Activated CD4-positive, alpha-beta T cell treated with anti-CD3 and anti-CD28 coated beads, Interleukin-10, Interleukin-2, amounts not matched to agents 100 ng/mL and 50 ng/mL, durations not matched to agents 16 hours and 8 hours (primary cell): ENCODE measurements at regions not wholly inside any gene's neighbourhood (a gene's known extent, or its start where the extent isn't known, plus 50 kb on each side); places are given as distances from the start of the nearest gene placed in this dataset.
"Not testable (repeated sequence)": the region's sequence is repeated elsewhere in the genome, so short reads cannot be mapped to it uniquely, and the experiment has no call there.

ENCODE experiments used
- DNase-seq: peaks from one replicate; pipeline ENCODE4 v3.0.0-alpha.2; 2020

DNA sequence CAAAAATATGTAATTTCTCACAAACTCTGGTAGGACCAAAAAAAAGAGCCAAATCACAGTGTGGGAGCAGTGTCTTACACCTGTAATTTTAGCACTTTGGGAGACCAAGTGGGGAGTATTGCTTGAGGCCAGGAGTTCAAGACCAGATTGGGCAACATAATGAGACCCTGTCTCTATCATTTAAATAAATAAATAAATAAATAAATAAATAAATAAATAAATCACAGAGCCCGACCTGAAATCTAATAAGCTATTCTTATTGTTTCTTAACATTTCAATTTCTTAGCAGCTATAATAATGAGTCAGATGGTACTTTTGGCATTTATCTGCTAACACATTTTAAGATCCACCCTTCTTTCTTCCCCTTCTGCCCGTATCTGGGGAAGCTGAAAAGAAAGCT, 1229.6 kb downstream of the SUCLG1 start:
- no peak for DNase-seq

DNA sequence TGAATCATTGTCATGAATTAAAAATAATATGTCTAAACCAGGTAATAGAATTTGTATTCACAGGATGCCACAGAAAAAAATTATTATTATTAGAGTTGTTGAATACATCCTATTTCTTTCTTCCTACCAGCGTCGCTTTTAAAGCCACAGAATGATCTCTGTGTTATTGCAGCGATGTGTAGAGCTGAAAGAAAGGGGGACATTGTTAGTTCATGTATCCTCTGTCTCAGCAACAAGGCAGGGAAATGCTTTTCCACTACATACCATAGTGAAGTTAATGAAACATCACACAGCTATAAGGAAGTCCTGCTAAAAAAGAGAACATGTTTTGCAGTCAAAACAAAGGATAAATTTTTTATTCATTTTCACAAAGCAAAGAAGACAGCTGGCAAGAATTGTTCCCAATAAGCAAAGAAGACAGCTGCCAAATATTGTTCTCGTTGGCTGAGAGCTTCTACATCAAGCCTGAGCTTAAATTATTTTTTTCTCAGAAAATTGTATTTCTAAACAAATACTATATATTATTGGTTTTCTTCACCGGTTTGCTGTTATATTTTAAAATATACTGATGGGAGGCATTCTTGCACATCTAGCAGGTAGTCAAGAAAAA, 1234.4 kb downstream of the SUCLG1 start:
- no peak for DNase-seq

DNA sequence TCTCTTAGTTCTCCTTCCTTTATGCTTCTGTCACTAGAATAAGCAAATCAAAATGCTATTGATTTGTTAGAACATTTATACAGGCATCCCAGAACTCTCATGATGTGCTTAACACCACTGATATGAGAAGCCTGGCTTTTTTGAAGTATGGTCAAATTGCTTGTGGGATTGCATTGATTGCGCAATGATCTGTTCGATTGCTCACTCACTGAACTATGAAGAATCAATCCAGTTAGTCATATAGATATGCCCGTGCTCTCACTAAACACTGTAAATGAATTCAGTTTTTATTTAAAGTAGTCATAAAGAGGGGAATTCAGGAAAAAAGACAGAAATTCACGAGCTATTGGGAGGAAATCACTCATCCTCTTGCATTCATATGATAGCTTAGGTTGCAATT, 1237.8 kb downstream of the SUCLG1 start:
- no peak for DNase-seq

DNA sequence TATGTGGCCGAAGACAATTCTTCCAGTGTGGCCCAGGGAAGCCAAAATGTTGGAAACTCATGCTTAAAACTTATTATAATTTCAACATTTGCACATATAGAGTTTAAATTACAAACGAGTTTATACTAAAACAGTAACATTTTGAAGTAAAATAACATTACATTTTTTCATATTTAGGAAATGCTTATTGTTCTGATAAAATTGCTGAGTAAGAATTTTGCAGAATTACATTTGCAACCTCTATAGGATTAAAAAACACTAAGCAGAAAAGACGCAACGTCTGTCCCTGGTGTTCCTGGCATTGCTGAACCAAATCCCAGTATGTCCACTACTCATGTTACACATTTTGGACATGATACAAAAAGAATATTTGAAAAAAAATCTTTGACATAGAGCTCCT, 1241.2 kb downstream of the SUCLG1 start:
- no peak for DNase-seq

DNA sequence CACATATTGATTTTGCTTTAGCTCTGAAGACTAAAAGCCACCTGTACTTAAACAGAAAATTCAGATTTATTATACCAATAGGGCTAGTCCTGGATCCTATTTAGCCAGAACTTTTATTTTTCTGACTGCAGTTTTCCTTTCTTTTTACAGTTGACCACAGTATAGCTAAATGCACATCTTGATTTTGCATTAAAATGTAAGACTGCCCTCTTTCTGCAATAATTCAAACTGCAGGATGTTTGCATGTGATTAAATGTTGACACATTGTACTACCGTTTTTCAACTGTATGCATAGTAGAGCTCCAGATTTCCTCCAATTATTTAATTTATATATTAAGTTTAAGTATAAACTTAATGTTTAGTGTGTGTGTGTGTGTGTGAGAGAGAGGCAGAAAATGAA, 1262.9 kb downstream of the SUCLG1 start:
- DNase-seq, result peak; percentile 5

DNA sequence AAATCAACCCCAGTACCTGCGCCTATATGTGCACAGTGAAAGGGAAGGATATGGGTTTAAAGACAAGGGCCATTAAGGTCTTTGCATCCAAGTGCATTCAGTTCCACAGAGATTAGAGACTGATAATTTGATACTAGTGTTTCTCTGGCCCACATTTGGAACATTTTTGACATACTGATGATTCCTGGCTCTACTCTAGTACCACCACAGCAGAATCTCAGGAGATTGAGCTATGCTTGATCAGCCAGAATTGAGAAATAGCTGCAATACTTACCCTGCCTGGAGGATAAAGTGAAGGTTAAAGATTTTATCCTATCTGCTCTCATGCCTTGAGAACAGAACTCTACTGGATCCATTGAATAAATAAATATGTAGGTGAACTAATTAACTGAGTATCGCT, 1267.8 kb downstream of the SUCLG1 start:
- no peak for DNase-seq

DNA sequence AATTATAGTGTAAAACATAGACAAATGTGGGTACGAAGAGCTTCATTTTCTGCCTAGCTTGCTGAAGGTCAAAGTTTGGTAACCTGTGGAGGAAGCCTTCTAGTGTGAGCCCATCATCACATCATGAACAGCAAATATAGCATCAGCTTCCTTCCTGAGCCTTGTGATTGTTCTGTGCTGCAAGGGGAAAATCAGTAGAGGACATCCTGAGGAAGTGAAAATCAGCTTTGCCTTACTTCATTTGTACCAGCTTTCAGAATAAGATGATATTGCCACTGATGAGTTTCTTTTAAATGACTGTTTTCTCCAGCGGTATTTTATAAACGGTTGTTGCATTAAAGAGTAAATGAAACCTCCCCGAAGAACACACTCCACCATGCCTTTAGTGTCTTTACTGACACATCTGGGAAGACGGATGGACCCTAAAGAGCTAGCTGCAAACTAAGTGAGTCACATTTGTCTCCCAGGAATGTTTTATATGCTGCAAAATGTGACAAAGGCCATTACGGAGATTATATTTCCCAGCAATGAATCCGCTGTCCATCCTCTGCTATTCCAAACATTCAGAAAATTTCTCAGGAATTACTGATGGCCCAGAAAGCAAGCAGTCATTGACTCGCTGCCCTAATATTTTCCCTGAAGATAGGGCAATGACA, 1272.8 kb downstream of the SUCLG1 start:
- DNase-seq, result no peak

DNA sequence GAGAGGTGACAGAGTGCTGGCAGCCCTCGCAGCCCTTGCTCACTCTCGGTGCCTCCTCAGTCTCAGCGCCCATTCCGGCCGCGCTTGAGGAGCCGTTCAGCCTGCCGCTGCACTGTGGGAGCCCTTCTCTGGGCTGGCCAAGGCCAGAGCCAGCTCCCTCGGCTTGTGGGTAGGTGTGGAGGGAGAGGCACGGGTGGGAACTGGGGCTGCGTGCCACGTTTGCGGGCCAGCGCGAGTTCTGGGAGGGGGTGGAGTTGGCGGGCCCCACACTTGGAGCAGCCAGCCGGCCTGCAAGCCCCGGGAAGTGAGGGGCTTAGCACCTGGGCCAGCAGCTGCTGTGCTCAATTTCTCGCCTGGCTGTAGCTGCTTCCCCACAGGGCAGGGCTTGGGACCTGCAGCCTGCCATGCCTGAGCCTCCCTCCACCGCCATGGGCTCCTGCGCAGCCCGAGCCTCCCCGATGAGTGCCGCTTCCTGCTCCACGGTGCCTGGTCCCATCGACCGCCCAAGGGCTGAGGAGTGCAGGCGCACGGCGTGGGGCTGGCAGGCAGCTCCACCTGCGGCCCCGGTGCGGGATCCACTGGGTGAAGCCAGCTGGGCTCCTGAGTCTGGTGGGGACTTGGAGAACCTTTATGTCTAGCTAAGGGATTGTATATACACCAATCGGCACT, 1278.1 kb downstream of the SUCLG1 start:
- not testable (repeated sequence) for DNase-seq

DNA sequence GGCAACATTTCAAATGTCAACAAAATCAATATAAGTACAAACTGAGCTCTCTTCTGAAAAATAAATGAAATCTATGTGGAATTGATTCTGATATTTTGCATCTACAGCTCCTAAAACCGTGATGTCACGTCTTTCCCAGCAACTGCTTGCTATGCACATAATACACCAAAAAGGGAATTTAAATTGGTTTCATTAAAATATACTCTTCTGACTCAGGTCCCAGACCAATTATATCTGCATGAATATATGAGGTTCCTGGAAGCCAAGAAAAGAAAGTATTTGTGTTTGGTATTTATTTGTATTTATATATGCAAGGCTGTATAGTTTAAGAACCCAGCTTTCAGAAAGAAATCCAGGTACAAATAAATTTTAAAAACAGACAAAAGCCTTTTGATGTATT, 1282.5 kb downstream of the SUCLG1 start:
- no peak for DNase-seq

DNA sequence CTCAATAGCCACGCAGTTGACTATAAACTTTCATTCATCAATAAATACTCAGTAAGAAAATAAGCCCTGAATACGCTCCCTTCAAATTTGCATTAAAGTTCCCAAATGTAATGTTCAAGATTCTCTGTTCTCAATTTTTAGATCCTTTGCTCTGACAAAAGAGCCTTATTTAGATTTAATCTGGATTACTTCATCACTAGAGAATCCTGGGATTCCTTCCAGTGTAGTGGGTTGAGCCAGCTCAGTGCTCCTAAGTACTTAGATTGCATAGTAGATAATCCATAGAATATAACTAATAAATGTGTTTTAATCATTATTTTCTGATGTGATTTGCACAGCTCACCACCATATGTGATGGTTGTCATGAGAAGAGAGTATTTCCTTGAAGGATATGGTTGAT, 1286.2 kb downstream of the SUCLG1 start:
- no peak for DNase-seq

DNA sequence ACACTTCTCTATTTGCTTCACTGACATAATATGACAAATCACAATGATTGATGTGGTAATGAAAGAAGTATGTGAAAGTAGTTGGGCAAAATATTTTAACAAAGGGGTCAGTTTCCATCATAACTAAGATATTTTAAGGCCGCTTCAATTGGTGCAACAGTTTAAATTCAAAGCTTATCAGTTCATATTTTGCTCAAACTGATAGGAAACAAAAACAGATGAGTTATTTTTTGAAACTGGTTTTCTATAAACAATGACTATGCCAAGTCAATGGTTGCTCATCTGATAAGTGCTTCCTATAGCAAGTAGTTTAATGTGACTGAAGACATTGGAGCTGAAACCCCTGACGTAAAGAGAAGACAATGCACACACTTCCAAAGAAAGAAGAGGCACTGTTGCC, 1290.7 kb downstream of the SUCLG1 start:
- DNase-seq, result no peak

DNA sequence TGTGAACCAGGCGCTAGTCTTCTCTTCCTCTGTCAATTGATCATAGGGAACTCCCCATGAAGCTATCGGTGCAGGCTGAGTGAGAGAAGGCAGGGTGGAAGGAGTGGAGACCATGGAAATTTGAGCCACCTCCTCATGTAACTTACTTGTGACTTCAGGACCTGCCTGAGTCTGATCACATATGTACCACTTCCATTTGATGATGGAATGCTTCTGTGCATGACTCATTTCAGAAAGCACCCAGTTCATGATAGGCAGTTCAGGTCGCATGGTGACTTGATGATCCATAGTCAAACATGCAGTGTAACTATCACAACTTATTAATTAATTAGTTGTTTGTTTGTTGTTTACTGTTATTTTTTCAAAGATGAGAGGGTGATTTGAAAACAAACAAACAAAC, 1296.7 kb downstream of the SUCLG1 start:
- no peak for DNase-seq

DNA sequence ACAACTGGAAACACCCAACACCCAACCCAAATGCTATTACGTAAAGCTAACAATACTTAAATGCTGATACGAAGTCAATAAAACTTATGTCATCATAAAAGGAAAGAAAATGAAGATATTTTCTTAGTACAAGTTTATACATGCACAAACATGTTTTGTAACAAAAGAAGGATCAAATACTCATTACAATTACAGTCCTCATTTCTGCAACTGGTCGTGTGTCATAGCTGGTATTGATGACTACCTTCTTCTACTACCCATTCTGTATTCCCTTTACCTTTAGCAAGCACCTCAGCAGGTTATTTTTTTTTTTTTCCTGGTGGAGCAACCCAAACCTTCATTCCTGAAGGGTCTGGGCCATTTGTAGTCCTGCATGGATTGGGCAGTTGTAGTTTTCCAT, 1298.5 kb downstream of the SUCLG1 start:
- DNase-seq, result no peak

DNA sequence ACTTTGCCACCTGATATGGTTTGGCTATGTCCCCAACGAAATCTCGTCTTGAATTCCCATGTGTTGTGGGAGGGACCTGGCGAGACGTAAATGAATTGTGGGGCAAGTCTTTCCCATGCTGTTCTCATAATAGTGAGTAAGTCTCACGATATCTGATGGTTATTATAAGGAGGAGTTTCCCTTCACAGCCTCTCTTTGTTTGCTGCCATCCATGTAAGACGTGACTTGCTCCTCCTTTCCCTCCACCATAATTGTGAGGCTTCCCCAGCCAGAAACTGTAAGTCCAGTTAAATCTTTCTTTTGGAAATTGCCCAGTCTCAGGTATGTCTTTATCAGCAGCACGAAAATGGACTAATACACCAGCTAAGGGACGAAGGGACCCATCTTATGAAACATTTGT, 1303.3 kb downstream of the SUCLG1 start:
- no peak for DNase-seq

DNA sequence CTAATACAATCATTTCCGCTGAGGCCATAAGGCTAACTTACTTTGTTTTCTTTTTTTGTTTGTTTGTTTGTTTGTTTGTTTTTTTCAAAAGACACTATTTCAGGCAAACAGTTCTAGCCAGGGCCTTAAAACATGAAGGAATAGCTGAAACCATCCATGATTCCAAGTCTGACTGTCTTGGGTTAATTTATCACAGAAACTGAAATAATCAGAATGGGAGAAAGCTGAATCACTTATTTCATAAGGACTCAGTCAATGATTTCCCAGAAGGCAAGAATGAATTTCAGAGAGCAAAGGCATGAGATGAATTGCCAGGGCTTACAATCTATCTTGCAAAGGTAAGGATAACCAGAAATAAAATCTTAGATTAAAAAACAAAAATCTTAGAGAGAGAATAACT, 1315.1 kb downstream of the SUCLG1 start:
- no peak for DNase-seq

DNA sequence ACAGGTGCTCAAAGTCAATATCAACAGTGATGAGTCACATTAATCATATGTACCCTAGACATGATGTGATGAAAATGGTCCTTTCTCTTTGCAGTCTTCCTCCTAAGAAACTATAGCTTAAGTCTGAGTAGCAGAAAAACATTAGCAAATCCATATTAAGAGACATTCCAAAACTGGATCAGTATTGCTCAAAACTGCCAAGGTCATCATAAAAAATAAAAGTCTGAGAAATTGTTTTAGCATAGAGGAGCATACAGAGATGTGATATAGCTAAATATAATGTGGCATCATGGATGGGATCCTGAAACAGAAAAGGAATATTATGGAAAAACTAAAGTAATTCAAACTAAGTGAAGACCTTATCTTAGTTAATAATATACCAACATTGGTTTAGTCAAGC, 1316.1 kb downstream of the SUCLG1 start:
- DNase-seq, result no peak

DNA sequence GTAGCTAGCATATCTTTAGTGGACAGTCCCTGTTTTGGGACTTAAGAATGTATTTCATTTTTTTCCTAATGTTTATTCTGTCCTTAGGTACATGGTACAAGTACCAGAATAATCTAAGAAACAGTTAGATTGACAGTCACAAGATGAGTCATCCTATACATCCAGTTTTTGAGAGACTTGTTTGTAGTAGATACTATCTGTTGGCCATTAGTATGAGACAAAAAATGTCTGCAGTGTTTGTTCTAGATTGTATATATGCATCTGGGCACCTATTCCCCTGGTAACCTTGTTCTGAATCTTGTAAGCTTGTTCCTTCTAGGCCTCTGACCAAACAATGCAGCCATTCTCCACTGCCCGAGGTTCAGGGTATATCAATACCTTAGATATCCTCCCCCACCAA, 1343.5 kb downstream of the SUCLG1 start:
- DNase-seq, result no peak

DNA sequence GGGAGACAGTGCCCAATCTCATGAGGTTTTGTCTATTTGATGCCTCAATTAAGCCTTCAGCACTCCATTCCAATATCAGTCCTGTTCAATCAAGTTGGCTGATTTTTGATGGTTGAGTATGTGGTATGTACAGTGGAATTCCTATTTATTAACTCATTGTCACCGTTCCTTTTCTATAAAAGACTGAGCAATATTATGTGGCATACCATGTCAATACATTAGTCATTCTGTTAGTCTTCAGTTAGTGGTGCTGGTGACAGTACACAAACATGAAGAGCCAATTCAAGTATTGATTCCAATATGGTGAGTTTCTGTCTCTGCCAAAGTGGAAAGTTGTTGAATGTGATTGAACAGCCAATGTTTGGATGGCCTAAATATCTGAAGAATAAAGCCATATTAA, 1343.9 kb downstream of the SUCLG1 start:
- no peak for DNase-seq

DNA sequence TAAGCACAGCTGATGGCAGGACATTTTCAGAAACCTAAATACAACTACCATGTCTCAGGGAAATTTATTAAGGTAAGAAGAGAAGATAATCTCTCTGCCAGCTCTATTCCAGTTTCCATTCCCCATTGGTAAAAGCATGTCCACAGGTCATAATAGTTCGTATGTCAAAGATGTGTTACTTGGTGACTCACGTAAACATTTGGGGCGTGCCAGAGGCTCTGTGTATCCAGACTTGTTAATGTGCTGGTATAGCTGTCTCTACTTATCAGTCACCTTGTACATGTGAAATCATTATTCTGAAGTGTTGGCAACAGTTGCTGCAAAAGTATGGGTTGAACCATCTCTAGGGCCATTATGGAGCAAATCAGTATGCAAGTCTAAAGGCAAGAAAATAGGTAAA, 1345.1 kb downstream of the SUCLG1 start:
- no peak for DNase-seq

DNA sequence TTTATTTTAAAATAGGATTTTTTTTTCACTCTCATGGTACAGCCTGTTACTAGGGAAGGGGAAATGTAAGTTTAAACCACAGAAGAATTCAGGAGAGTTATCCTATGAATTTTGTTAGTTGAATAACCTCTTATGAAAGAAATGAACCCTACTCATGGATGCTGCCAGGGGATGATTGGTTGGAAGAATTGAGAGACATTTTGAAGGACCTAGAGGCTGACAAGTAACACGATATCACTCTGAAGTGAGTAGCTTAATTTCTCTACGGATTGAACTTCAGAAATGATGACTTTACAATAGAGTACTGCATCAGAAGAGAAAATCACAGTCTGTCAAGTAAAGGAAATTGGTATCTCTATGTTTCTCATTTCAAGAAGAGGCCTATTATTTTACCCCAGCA, 1346.2 kb downstream of the SUCLG1 start:
- no peak for DNase-seq

DNA sequence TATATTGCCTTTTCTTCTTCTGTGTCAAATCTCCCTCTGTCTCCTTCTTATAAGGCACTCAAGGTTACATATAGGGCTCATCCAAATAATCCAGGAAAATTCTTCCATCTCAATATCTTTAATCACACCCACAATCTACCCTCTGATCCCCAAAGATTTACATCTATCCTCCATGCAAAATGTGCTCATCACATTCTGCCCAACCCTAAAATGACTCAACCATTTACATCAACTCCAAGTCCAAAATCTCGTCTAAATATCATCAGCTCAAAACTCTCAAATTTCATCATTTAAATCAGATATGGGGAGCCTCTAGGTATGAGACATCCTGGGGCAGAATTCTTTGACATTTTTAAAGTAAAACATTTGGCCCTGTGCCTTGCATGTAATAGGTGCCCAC, 1349.8 kb downstream of the SUCLG1 start:
- DNase-seq, result no peak

DNA sequence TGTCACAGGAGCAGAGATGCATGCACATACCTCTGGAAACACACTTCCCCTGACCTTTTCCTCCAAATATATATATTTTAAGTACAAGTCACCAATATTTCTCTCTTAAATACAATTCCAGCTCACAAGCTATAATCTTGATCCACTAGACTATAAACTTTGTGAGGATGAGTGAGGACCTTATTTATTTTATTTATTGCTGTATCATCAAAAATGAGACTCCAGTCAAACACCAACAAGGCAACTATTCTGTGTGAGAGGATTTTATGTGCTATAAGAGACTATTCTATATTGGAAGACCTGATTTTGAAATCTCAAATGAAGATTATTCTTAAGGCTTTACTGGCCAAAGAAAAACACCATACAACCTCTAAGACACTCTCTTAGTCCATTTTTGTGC, 1352.2 kb downstream of the SUCLG1 start:
- no peak for DNase-seq

DNA sequence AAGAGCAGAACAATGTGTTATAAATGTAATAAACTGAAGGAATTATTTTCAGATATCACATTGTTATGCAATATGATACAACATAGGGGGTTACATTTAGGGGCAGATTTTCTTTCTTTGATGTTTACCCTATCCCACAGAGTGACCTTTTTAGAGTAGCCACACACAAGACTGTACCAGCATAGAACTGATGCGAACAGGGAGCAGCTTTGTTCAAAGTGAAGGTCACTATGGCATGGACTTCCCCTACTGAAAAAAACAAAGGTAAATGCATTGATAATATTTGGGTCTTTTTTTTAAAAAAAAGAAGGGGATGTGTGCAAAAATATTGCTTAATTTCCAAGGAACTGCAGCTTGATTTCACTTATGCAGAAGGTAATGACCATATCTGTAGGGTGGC, 1354.9 kb downstream of the SUCLG1 start:
- no peak for DNase-seq

DNA sequence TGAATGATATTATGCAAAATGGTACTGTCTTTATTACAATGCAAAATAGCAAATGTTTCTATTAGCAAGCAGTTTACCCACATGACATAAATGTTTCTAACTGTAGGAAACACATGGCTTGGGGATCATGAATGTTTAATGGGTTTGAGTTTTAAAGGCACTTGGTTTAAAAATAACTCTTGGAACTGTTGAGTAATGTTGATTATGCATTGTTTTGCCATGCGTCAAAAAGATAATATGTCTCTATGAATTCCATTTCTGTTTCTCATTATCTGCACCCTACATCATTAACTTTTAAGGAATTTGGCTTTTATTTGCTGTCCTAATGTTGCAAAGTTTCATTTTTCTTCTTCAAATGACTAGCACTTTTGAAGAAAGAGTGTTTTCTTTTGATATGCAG, 1355.5 kb downstream of the SUCLG1 start:
- DNase-seq, result no peak

DNA sequence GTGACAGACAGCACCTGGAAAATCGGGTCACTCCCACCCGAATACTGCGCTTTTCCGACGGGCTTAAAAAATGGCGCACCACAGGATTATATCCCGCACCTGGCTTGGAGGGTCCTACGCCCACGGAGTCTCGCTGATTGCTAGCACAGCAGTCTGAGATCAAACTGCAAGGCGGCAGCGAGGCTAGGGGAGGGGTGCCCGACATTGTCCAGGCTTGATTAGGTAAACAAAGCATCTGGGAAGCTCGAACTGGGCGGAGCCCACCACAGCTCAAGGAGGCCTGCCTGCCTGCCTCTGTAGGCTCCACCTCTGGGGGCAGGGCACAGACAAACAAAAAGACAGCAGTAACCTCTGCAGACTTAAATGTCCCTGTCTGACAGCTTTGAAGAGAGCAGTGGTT, 1370.0 kb downstream of the SUCLG1 start:
- not testable (repeated sequence) for DNase-seq
